DMS53 (cell line): ENCODE measurements at regions not wholly inside any gene's neighbourhood (a gene's known extent, or its start where the extent isn't known, plus 50 kb on each side); places are given as distances from the start of the nearest gene placed in this dataset.
A peak's percentile ranks its signal among the peaks of the same experiment; 100 is the strongest.
"Not testable (repeated sequence)": the region's sequence is repeated elsewhere in the genome, so short reads cannot be mapped to it uniquely, and the experiment has no call there.

ENCODE experiments used
- DNase-seq: peaks from one replicate; lab custom pipeline; 2025; lab: John Stamatoyannopoulos, UW

DNA sequence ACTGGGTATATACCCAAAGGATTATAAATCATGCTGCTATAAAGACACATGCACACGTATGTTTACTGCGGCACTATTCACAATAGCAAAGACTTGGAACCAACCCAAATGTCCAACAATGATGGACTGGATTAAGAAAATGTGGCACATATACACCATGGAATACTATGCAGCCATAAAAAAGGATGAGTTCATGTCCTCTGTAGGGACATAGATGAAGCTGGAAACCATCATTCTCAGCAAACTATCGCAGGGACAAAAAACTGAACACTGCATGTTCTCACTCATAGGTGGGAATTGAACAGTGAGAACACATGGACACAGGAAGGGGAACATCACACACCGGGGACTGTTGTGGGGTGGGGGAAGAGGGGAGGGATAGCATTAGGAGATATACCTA, 1211.0 kb downstream of the FSCB start:
- not testable (repeated sequence) for DNase-seq

DNA sequence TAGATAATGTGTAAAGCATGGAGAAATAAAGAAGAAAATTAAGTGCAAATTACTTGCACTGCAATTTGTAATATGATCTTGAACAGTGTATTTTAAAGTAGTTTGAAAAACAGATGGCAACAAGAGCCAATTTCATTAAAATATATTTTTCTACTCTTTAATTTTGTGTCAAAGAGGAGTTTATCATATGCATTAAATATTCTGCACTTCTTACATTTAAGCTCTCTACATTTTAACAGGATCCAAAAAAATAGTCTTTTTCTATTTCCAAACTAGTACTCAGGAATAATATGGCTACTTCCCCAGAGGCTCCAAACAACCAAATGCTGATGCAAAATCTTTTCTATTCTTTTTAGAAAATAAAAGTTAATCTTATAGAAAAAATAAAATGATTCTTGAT, 1221.5 kb downstream of the FSCB start:
- no peak for DNase-seq

DNA sequence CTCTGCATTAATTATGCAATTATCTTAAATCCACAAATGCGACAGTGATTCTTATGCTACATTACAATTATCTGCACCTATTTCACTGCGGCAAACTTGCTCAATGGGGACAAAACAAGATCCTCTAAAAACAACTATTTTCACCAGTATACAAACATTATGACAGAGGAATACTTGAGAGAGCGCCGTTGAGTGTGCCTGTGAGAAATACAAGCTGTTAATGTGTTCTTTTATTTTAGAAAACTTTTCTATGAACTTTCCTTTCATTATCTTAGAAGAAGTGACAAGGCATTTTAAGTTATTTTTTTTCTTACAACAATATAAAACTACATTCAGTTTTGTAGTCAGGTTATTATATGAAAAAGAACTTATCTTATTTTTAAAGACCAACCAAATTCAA, 1247.0 kb downstream of the FSCB start:
- no peak for DNase-seq

DNA sequence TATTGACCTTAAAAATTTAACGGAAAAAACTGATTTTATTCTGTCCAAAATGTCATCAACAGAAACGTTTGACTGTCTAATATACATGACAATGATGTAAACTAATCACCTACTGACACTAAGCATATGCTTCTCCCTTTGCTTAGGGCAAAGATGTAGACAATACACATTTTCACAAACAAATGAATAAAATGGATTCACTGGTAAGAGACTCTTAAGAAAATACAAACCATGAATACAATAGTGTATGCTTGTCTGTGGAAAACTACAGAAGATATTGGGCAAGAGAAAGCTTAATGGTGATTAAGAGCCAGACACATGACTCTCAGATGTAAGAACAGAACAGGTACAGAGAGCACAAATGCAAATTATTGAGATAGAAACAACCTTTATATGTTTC, 1248.7 kb downstream of the FSCB start:
- DNase-seq = no peak

DNA sequence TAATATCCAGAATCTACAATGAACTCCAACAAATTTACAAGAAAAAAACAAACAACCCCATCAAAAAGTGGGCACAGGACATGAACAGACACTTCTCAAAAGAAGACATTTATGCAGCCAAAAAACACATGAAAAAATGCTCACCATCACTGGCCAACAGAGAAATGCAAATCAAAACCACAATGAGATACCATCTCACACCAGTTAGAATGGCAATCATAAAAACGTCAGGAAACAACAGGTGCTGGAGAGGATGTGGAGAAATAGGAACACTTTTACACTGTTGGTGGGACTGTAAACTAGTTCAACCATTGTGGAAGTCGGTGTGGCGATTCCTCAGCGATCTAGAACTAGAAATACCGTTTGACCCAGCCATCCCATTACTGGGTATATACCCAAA, 1250.1 kb downstream of the FSCB start:
- DNase-seq = not testable (repeated sequence)

DNA sequence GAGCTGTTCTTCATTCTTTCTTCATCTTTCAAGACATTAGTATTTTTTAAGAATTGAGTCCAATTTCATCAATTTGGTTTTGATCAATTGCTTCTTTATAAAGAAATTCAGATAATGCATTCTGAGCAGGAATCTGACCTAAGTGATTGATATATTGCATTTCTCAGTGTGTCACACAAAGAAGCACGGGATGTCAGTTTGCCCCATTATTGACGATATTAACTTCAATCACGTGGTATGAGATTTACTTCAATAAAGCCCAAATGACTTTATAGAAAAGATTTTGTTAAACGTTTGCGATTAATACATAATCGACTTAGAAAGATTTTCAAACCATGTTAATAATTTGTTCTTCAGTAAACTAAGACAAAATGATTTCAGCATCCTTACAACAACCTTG, 1254.2 kb downstream of the FSCB start:
- no peak for DNase-seq

DNA sequence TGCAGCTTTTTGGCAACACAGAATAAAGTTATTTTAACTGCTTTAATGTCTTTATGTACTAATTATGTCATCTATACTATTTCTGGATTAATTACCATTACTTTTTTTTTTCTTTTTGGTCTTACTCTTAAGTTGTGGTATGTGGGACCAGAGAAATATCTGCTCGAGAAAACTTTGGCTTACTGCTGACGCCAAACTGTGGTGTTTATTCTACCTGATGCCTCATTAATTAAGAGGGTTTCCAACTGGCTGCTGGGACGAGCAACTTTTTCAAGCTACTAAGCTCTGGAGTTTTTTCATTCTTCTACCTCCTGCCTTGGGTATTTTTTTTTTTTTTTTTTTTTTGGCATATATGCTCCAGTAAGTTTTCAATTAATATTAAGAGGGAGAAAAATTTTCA, 1257.5 kb downstream of the FSCB start:
- DNase-seq = no peak

DNA sequence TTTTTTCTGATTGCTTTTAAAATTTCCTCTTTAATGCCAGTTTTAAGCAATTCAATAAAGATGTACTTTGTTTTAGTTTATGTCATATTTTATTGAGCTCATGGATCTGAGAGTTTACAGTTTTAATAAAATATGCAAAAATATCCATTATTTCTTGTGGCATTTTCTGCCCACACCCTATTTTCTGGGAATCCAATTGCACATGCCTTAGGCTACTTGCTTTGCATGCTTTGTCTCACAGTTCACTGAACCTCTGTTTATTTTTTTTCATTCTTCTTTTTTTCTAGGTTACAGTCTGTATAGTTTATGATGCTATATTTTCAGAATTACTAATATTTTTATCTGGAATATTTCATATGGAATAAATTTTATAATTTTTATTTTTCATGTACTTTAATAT, 1258.0 kb downstream of the FSCB start:
- DNase-seq = no peak

DNA sequence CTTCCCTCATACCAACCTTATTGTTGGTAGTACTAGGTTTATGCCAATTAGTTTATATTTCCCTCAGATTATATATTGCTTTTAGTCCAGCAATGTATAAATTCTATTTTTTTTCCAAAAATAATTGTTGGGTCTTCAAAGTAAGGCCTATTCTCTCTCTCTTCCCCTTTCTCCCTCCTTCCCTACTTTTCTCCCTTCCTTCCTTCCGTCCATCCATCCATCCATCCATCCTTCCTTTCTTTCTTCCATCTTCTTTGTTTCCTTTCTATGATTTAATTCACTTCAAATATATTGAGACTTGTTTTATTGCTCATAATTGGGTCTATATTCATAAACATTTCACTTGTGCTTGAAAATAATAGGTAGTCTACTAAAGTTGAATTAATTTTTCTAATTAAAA, 1259.2 kb downstream of the FSCB start:
- DNase-seq = no peak

DNA sequence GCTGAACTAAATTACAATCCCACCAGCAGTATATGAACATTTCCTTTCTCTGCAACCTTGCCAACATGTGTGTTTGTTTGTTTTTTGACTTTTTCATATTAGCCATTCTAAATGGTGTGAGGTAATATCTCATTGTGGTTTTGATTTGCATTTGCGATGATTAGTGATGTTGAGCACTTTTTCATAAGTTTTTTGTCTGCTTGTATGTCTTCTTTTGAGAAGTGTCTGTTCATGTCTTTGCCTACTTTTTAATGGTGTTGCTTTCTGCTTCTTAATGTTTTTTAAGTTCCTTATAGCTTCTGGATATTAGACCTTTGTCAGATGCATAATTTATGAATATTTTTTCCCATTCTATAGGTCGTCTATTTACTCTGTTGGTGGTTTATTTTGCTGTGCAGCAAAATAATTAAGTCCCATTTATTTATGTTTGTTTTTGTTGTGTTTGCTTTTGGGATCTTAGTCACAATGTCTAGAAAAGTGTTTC, 1262.9 kb downstream of the FSCB start:
- no peak for DNase-seq

DNA sequence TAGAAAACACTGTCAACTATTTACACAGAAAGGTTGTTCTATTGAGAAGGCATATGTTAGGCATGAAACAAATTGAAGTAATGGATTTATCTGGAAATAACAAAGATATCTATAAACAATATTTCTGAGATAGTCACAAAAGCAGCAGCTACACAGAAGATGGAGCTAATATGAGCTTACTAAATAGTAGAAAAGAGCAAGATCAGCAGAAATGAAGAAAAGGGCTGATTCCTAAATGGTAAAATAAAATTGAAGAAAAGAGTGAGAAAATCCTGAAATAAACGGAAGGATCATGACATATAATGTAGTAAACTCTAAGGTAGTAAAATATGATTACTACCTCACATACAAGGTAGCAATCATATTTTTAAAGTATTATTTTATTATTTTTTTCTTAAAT, 1263.9 kb downstream of the FSCB start:
- no peak for DNase-seq

DNA sequence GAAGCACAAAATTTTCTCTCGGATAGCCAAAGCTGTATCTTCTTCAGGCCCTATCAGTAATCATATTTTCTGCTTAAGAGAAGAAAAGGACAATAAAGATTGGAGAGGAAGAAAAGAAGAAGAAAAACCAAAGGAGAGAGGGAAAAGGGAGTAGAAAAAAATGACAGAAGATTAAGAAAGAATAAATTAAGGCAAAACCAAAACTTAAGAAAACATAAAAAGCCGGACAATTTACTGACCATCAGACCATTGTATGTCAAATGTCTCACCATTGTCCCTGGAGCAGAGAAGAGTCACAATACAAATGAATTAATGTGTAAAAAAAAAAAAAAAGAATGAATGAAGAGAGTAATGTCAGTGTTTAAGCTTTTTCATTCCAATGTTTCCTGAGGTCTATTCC, 1274.8 kb downstream of the FSCB start:
- DNase-seq = no peak

DNA sequence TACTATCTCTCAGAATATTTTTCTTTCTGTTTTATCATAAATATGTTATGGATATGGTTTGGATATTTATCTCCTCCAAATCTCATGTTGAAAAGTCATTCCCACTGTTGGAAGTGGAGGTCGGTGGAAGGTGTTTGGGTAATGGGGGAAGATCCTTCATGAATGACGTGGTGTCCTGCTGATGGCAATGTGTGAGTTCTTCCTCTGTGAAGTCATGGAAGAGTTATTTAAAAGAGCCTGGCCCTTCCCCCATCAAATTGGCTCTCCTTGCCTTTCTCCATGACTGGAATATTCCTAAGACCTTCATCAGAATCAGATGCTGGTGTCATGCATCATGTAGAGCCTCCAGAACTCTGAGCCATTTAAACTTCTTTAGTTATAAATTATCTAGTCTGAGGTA, 1291.6 kb downstream of the FSCB start:
- no peak for DNase-seq

DNA sequence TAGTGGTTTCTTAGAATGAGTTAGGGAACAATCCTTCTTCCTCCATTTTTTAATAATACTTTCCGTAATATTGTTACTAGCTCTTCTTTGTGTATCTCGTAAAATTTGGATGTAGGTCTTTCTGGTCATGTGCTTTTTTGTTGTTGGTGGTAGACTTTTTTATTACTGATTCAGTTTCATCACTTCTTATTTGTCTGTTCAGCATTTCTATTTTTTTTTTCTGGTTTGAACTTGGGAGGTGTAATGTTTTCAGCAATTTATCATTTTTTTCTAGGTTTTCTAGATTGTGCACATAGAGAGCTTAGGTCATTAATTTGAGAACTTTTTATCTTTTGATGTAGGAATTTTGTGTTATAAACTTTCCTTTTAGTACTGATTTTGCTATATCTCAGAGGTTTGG, 1299.9 kb downstream of the FSCB start:
- no peak for DNase-seq

DNA sequence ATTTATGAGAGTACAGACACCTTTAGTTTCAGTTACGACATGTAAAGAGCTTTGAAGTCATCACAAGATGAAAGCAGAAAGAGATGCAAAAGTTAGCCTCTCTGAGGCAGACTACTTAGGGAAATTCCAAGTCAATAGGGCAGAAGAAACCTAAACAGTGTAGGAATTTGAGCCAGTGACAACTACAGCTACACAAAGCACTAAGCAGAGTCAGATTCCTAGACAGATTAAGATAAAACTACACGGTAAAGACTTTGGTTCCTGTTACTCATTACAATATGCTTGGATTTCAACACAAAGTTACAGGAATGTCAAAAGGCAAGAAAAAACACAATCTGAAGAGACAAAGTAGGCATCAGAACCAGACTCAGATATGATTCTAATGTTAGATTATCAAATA, 1302.3 kb downstream of the FSCB start:
- no peak for DNase-seq

DNA sequence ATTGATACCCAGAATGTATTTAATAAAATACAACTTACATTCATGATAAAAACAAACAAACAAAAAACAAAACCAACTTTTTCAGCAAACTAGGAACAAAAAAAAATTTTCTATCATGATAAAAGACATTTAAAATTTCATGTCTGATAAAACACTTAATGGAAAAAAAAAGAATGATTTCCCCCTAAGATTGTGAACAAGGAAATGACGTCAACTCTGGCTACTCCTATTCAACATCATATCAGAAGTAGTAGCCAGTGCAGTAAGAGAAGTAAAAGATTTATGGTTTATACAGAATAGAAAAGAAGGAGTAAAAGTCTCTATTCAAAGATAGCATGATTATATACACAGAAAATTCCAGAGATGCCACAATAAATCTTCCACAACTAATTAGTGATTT, 1306.6 kb downstream of the FSCB start:
- DNase-seq = no peak

DNA sequence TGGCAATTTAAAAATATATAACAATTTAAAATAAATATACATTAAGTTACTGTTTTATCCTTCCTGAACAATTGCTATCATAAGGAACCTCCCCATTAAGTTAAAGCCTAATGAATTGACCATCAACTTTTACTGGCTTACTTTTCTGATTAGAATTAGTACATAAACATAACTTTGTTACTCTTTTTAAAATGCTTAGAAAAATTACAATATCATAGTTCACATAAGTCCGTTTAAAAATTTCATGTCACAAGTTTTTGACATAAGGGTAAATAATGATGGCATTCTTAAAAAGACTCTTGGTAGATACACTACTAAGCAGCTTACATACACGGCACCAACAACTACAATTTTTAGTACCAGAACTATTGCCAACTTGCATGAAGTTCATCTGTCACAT, 1308.6 kb downstream of the FSCB start:
- DNase-seq = no peak

DNA sequence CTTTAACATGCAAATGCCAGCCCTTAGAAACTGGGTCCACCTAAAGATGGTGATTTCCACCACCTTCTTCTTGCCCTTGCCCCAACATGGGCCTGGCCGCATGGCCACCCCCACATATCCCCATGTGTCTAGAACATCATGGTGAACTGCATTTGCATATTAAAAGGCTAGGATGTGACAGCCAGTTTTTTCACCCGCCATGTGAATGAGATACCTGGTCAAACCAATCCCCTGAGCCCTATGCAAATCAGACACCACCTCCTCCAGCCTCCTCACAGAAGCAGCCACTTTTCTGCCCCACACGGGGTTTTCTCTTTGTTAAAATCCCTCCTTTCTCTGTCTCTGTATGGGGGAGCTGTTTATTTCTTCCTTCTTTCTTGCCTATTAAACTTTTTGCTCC, 1322.5 kb downstream of the FSCB start:
- DNase-seq = no peak

DNA sequence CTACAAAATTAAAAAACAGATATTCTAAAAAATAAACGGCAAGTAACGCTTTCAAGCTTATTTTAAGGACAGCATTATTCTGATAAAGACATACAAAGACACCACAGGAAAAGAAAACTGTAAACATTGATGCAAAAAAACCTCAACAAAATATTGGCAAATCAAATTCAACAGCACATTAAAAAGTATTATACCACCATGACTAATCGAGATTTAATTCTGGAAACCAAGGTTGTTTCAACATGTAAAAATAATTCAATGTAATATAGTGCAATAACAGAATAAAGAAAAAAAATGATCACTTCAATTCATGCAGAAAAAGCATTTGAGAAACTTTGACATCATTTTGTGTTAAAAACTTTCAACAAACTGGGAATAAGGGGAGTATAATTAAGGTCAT, 1323.2 kb downstream of the FSCB start:
- DNase-seq = no peak

DNA sequence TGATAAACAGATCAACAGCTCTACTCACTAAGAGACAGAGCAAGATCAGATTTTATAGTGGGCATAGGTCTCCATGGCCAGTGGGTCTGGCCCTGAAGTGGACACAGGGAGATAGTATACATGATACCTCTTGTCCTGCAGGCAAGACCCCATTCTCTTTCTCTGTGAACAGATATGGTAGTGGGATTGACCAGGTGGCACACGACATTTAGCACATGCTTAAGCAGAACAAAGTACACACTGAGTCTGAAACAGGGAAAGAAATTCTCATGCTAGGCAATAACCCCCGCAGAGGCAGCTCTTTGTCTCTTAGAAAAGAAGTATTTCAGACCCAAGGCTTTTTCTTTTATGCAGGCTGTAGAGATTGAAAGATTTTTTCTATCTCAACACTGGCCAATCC, 1331.2 kb downstream of the FSCB start:
- no peak for DNase-seq

DNA sequence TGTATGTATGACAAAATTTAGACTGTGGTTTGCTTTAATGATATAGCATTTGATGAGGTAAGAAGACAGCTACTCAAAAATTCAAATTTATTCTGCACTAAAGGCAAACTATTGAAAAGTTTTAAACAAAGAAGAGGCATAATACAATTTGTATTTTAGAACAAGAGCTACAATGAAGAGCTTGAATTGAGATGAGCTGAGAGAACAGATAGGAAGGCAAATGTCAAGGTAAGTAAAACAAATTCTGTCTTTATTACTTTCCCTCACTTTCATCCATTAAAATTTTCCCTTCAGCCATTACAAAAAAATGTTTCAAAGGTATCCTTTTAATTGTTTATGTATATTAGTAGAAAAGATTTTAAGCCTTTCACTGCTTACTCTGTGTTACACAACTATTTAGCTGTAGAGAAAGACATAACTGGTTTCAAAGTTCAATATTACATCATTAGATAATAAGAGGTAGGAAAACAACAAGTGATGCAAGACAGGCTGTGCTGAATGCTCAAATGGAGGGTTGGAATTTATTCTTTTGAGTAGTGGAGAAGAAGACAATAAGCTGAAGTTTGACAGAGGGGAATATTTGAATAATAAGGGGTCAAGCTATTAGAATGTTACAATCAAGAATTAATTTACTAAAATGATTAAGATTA, 1334.1 kb downstream of the FSCB start:
- DNase-seq = peak; percentile 13

DNA sequence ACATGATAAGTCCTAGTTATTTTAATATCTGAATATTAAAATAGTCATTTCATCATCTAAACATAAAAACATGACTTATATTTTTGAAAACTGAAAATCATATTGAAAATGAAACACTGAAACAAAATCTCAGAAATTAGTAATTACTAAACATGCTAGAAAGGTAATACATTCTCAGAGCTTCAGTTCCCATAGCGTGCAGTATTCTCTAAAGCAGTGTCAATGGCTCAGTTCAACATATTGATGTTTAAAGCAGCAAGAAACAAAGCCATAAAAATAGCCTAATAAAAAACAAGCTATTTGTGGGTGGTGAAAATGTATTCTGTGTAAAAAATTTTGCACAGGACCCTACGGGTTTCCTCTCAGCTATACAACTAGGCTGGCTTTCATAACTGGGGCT, 1337.4 kb downstream of the FSCB start:
- DNase-seq = no peak

DNA sequence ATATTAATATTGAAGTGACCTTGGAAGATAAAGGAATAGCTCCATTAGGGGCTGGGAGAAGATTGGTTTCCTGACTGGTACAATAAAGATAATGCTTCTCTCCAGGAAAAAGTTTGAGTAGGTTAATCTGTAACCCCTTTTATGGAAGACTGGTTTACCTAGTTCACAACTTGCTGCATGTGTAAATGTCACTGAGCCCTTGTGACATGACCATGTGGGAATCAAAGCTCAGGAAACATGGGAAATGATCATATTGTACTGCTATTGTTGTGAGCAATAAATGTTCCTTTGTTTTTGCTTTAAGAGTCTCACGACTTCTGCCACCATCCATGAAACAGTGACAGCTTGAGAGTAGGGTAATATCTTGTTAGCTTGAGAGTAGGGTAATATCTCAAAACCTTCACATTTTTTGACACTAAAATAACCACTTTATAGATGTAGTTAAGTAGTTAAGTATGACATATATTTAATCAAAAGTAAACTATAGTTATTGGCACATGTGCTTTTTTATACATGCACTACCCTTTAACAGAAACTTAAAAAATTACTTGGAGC, 1338.6 kb downstream of the FSCB start:
- DNase-seq = peak; percentile 34

DNA sequence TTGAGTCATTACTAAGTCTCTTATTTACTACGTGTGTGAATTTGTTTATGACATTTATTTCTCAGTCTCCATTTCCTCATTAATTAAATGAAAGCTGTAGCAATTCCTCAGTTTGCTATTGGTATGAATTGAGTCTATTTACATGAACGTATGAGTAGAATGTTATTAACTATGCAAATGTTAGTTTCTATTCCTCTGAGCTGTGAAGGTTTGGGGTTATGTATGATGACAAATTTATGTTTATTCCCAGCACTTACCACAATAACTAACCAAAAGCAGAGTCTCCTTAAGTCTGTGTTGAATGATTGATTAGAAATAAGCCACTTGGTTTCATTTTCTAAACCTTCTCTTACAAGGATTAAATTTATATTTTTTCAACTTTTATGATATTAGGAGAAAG, 1340.9 kb downstream of the FSCB start:
- DNase-seq = no peak
